ENCODE measurements at regions not wholly inside any gene's neighbourhood (a gene's known extent, or its start where the extent isn't known, plus 50 kb on each side); places are given as distances from the start of the nearest gene placed in this dataset.

GRCh38 chr6:21977346-21977745 lies 319.5 kb downstream of the PRL start:
- no peaks in the 10 kb centered on the region for H3K79me2 ChIP-seq (ENCODE audit: control insufficient read depth, insufficient read depth, low read length)
- intact Hi-C loops (cut with micrococcal nuclease) = no loop called here
- TF ChIP-seq EZH2 (IDR thresholded peaks at IDR 0.05; ENCODE audit: borderline replicate concordance, insufficient read depth, low read depth, low read length, poor library complexity, severe bottlenecking) (no peak), CTCF (IDR thresholded peaks at IDR 0.05) (no peak)
- no peaks in the 10 kb centered on the region for H3K36me3 ChIP-seq (replicated peaks in 1 of 2; ENCODE audit: control extremely low read depth in 1 of 2, control insufficient read depth in 1 of 2, extremely low read depth in 1 of 2, insufficient read depth in 2 of 2, low read length in 1 of 2)
- no peaks in the 10 kb centered on the region for H4K20me1 ChIP-seq (ENCODE audit: control insufficient read depth, insufficient read depth, low read length, poor library complexity, severe bottlenecking)
- no peaks in the 10 kb centered on the region for H3K27me3 ChIP-seq (replicated peaks in 1 of 4; ENCODE audit: control extremely low read depth in 1 of 4, control insufficient read depth in 3 of 4, insufficient read depth in 4 of 4, low read length in 3 of 4)
- H3K9me3 Mint-ChIP-seq (ENCODE audit: insufficient read depth) = peaks cover 2% of the 10 kb centered on the region
- H3K4me3 Mint-ChIP-seq = no peak overlapping the region
- H3K9ac ChIP-seq (ENCODE audit: low read length) = no peak overlapping the region
- ChIA-PET POLR2A (no interaction called here), CTCF (no interaction called here)
- no peak overlapping the region for H2AFZ ChIP-seq (ENCODE audit: insufficient read depth, low read depth, low read length, poor library complexity, severe bottlenecking)
- WGBS (ENCODE audit: insufficient coverage) = no CpG with 5 or more reads among the region's 1 CpG
- no peak overlapping the region for H3K27ac ChIP-seq (ENCODE audit: low read length in 2 of 2)
- H3K27me3 Mint-ChIP-seq = no peaks in the 10 kb centered on the region
- no peaks in the 10 kb centered on the region for H3K4me1 ChIP-seq (ENCODE audit: control insufficient read depth in 2 of 2, insufficient read depth in 2 of 2, low read length in 2 of 2)
- no peak for DNase-seq
- H3K4me3 ChIP-seq (ENCODE audit: control extremely low read depth in 1 of 5, extremely low read depth in 1 of 5, insufficient read depth in 1 of 5, low read depth in 2 of 5, low read length in 4 of 5) = no peak overlapping the region
- H3K9me3 ChIP-seq (ENCODE audit: control extremely low read depth in 1 of 3, control insufficient read depth in 2 of 3, insufficient read depth in 1 of 3, low read length in 2 of 3) = no peaks in the 10 kb centered on the region
- H3K4me1 Mint-ChIP-seq = no peaks in the 10 kb centered on the region
- ATAC-seq (ENCODE audit: low read depth) = no peak
- no peak overlapping the region for H3K27ac Mint-ChIP-seq
- H3K4me2 ChIP-seq (replicated peaks; ENCODE audit: low read depth, low read length, poor library complexity, severe bottlenecking) = no peak overlapping the region

- no peak for ATAC-seq (ENCODE audit: low read depth)
- WGBS (ENCODE audit: insufficient coverage) = 100% methylated on average over 1 of the region's 1 CpG
- no peak overlapping the region for H3K4me3 Mint-ChIP-seq
- CTCF ChIA-PET = no interaction called here
- POLR2A ChIA-PET = no interaction called here
- TF ChIP-seq CTCF (IDR thresholded peaks at IDR 0.05) = no peak
- TF ChIP-seq EZH2 (IDR thresholded peaks at IDR 0.05; ENCODE audit: borderline replicate concordance, insufficient read depth, low read depth, low read length, poor library complexity, severe bottlenecking) = no peak
- Histone ChIP-seq H3K4me2 (replicated peaks; ENCODE audit: low read depth, low read length, poor library complexity, severe bottlenecking) (no peak overlapping the region), H3K9ac (ENCODE audit: low read length) (no peak overlapping the region), H4K20me1 (ENCODE audit: control insufficient read depth, insufficient read depth, low read length, poor library complexity, severe bottlenecking) (no peaks in the 10 kb centered on the region), H3K4me1 (ENCODE audit: control insufficient read depth in 2 of 2, insufficient read depth in 2 of 2, low read length in 2 of 2) (no peaks in the 10 kb centered on the region), H2AFZ (ENCODE audit: insufficient read depth, low read depth, low read length, poor library complexity, severe bottlenecking) (no peak overlapping the region), H3K27ac (ENCODE audit: low read length in 2 of 2) (no peak overlapping the region), H3K79me2 (ENCODE audit: control insufficient read depth, insufficient read depth, low read length) (no peaks in the 10 kb centered on the region), H3K36me3 (replicated peaks in 1 of 2; ENCODE audit: control extremely low read depth in 1 of 2, control insufficient read depth in 1 of 2, extremely low read depth in 1 of 2, insufficient read depth in 2 of 2, low read length in 1 of 2) (no peaks in the 10 kb centered on the region), H3K4me3 (ENCODE audit: control extremely low read depth in 1 of 5, extremely low read depth in 1 of 5, insufficient read depth in 1 of 5, low read depth in 2 of 5, low read length in 4 of 5) (no peak overlapping the region), H3K27me3 (replicated peaks in 1 of 4; ENCODE audit: control extremely low read depth in 1 of 4, control insufficient read depth in 3 of 4, insufficient read depth in 4 of 4, low read length in 3 of 4) (no peaks in the 10 kb centered on the region), H3K9me3 (ENCODE audit: control extremely low read depth in 1 of 3, control insufficient read depth in 2 of 3, insufficient read depth in 1 of 3, low read length in 2 of 3) (no peaks in the 10 kb centered on the region)
- no peaks in the 10 kb centered on the region for H3K27me3 Mint-ChIP-seq
- peaks cover 2% of the 10 kb centered on the region for H3K9me3 Mint-ChIP-seq (ENCODE audit: insufficient read depth)
- no peak overlapping the region for H3K27ac Mint-ChIP-seq
- no peak for DNase-seq
- intact Hi-C loops (cut with micrococcal nuclease) = no loop called here
- H3K4me1 Mint-ChIP-seq = no peaks in the 10 kb centered on the region
Measured at GRCh38 chr6:21981235-21981833, 315.5 kb downstream of the PRL start.

All from B cell (primary cell).